GM13977 (cell line): ENCODE measurements at regions not wholly inside any gene's neighbourhood (a gene's known extent, or its start where the extent isn't known, plus 50 kb on each side); places are given as distances from the start of the nearest gene placed in this dataset.
"Not testable (repeated sequence)": the region's sequence is repeated elsewhere in the genome, so short reads cannot be mapped to it uniquely, and the experiment has no call there.

Source experiments
- DNase-seq: peaks from one replicate; pipeline ENCODE4 v3.0.0; 2012; ENCODE audit warnings: low spot score
- CTCF ChIP-seq: IDR thresholded peaks from 2 replicates; pipeline ENCODE4 v1.5.1; 2012; ENCODE audit warnings: mild to moderate bottlenecking, control low read depth; ENCODE audit not compliant: insufficient read depth; ENCODE audit errors: extremely low read depth, missing control alignments
- in situ Hi-C: fragments of 300-500 bp; cut with MboI; formaldehyde crosslinking; loops from one replicate; pipeline ENCODE4 v1.12.0; 2022; ENCODE audit warnings: low sequenced_read_pairs, low pct_unique_long_range_greater_than_20kb, mixed read lengths, inconsistent platforms; ENCODE audit not compliant: unreplicated experiment

- no peak for TF ChIP-seq CTCF
- no peak for DNase-seq
- in situ Hi-C loops: no loop called here
Measured at GRCh38 chr5:100647461-100648230, 112.5 kb downstream of the FAM174A start.

DNA sequence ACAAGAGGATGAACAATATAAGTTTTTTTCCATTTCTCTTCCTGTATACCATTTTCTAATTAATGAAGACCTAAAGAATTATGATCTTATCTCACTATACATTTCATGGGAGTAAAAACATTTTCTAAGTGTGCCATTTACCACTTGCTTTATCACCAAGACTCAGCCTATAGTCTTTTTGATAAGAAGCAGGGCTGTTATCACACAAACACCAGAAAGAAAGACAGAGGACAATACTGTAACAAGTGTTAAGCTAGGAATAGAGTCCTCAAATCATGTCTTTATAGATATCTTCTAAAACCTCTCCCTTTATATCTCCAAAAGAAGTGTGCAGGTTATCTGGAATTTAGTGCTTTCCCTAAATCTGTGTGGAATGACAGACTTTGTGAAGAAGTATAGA is 119.7 kb downstream of the FAM174A start:
- no peak for DNase-seq
- TF ChIP-seq CTCF: no peak
- in situ Hi-C loops: no loop called here

DNA sequence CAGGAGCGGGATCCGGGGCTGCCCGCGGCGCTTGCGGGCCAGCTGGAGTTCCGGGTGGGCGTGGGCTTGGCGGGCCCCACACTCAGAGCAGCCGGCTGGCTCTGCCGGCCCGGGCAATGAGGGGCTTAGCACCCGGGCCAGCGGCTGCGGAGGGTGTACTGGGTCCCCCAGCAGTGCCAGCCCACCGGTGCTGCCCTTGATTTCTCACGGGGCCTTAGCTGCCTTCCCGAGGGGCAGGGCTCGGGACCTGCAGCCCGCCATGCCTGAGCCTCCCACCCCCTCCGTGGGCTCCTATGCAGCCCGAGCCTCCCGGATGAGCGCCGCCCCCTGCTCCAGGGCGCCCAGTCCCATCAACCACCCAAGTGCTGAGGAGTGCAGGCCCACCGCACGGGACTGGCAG is 121.6 kb downstream of the FAM174A start:
- DNase-seq, in situ Hi-C loops: not testable (repeated sequence)

DNA sequence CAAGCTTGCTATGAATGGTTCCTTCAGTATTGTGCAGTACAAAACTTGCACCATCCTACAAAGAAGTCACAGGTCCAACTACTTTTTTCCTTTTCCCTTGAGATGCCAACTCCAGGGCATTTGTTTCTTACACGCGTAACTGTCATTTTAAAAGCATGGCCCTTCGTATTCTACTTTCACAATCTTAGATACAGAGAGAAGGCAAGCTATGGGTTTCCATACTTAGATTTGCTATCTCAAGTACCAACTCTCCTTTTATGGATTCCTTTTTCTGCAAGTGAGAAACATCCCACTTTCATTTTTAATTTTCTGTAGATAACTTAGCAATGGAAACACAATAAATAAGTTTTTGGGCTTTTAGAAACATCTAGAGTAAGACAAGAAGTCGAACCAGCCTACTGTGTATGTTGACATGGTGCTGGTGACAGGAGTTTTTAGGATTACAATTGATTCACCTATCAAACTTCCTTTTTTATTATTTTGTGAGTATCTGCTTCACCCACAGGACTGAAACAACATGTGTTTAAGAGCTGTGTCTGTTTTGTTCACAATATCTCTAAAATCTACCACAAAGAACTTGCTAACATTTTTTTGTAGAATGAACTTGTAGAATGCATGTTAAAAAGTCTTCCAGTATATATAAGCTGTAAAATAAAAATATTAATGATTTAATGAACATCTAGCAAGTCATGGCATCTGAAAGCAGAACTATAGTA is 124.1 kb downstream of the FAM174A start:
- no peak for DNase-seq
- no peak for TF ChIP-seq CTCF
- in situ Hi-C loops: no loop called here

GRCh38 chr5:100664140-100664539 is 129.0 kb downstream of the FAM174A start:
- DNase-seq: no peak
- TF ChIP-seq CTCF: no peak
- in situ Hi-C loops: no loop called here

DNA sequence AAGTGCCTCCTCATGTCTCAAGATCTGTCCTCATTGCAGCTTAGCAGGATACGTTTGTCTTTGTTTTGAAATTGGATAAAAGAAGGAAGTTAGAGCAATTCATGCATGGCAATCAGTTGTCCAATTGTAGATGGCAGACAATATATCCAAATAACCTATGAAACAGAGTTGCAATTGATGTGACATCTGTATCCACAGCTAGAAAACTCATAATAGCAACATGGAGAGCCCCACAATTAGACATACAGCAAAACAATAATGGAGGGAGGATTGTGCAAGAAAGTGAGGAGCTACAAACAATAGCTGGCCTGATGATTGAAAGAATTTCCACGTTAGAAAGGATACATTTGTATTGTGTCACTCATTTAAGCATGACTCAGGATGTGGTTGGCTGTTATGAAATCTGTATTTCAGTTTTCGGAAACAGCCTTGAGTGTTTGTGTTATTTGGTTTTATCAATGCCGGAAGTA is 132.0 kb downstream of the FAM174A start:
- in situ Hi-C loops: no loop called here
- no peak for TF ChIP-seq CTCF
- DNase-seq: no peak

DNA sequence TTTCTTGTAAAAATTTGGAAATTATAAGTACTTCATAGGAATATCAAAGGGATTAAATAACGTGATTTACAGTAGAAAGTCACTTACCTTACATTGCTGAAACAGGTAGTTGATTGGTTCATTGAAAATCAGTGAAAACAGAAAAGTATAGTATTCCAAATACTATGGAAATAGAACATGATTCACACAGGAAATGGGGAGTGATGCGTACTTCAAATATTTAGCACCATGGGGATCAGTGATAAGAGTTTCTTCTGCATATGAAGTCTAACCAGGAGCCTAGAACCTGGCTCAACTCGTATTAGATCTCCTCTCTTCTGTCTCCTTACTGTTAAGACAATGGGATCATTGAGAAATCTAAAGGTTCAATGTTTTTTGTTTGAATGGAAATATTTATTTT is 133.3 kb downstream of the FAM174A start:
- in situ Hi-C loops: no loop called here
- TF ChIP-seq CTCF: no peak
- no peak for DNase-seq
